ENCODE measurements at regions not wholly inside any gene's neighbourhood (a gene's known extent, or its start where the extent isn't known, plus 50 kb on each side); places are given as distances from the start of the nearest gene placed in this dataset.
"Not testable (repeated sequence)": the region's sequence is repeated elsewhere in the genome, so short reads cannot be mapped to it uniquely, and the experiment has no call there.

- TF ChIP-seq CTCF, POLR2A (IDR thresholded peaks at IDR 0.05): not testable (repeated sequence)
Measured at GRCh38 chrY:22013010-22013409, 95.2 kb upstream of the RBMY1E start.
